Dendritic cell treated with granulocyte-macrophage colony-stimulating factor and Interleukin-4, amounts not matched to agents 40 ng/mL and 50 ng/mL, for 4 days (primary cell): ENCODE measurements at regions not wholly inside any gene's neighbourhood (a gene's known extent, or its start where the extent isn't known, plus 50 kb on each side); places are given as distances from the start of the nearest gene placed in this dataset.
"Not testable (repeated sequence)": the region's sequence is repeated elsewhere in the genome, so short reads cannot be mapped to it uniquely, and the experiment has no call there.

Experiments
- H3K27ac Mint-ChIP-seq: one replicate; pipeline ENCODE4 v1.8.0; 2022; ENCODE audit warnings: mild to moderate bottlenecking, mixed read lengths
- H3K27me3 Mint-ChIP-seq: one replicate; pipeline ENCODE4 v1.8.0; 2022; ENCODE audit warnings: mild to moderate bottlenecking, mixed read lengths
- H3K36me3 Mint-ChIP-seq: one replicate; pipeline ENCODE4 v1.8.0; 2022; ENCODE audit warnings: low read depth, mixed read lengths
- H3K4me1 Mint-ChIP-seq: one replicate; pipeline ENCODE4 v1.8.0; 2022; ENCODE audit warnings: low read depth, mixed read lengths
- H3K4me3 Mint-ChIP-seq: one replicate; pipeline ENCODE4 v1.8.0; 2022; ENCODE audit warnings: mild to moderate bottlenecking, moderate library complexity, mixed read lengths
- H3K9me3 Mint-ChIP-seq: one replicate; pipeline ENCODE4 v1.8.0; 2022; ENCODE audit warnings: mixed read lengths
- intact Hi-C: fragments of 100-400 bp; cut with micrococcal nuclease; formaldehyde crosslinking; loops from one replicate; pipeline ENCODE4 v1.15.0; 2022

DNA sequence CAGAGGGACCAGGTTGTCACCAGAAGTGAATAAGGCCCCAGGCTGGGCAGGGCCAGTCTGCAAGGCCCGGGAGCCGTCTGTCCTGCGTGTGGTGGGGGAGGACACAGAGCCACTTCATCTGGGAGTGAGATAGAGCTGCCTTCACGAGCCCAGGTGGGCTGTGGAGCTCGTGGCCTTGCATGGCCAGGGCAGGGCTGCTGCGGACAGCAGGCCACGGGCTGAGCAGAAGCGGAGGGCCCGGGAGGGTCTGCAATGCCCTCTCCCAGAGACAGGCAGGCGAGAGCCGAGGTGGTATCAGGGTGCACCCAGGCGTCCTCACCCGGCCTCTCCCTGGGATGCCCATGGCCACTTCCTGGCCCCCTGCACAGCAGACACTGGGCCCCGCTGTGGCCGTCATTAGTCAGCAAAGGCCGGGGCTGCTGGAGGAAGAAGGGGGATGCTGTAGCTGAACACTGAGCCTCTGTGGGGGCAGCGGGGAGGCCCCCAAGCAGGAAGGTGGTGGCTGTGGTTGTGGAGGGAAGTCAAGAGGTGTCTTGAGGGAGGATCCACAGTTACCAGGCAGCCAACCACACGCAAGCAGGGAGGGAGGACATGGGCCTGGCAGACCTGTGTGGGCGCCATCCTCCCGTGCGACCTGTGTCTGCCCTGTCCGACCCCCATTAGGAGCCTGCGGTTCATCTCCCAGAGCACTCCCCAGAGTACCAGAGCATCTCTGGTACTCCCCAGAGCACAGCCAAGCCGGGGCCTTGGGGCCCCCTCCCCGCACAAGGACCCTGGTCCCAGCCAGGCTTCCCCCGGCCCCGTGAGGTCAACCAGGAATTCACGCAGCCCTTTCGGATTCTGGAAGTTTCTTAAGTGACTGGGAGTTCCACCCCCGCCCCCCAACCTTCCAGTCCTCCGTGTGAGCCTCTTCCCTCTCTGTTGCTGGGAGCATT is 1109.5 kb downstream of the BRD1 start:
- H3K4me1 Mint-ChIP-seq: no peaks in the 10 kb centered on the region
- intact Hi-C loops: no loop called here
- no peaks in the 10 kb centered on the region for H3K27me3 Mint-ChIP-seq
- no peak overlapping the region for H3K27ac Mint-ChIP-seq
- no peaks in the 10 kb centered on the region for H3K36me3 Mint-ChIP-seq
- no peak overlapping the region for H3K4me3 Mint-ChIP-seq
- no peaks in the 10 kb centered on the region for H3K9me3 Mint-ChIP-seq

DNA sequence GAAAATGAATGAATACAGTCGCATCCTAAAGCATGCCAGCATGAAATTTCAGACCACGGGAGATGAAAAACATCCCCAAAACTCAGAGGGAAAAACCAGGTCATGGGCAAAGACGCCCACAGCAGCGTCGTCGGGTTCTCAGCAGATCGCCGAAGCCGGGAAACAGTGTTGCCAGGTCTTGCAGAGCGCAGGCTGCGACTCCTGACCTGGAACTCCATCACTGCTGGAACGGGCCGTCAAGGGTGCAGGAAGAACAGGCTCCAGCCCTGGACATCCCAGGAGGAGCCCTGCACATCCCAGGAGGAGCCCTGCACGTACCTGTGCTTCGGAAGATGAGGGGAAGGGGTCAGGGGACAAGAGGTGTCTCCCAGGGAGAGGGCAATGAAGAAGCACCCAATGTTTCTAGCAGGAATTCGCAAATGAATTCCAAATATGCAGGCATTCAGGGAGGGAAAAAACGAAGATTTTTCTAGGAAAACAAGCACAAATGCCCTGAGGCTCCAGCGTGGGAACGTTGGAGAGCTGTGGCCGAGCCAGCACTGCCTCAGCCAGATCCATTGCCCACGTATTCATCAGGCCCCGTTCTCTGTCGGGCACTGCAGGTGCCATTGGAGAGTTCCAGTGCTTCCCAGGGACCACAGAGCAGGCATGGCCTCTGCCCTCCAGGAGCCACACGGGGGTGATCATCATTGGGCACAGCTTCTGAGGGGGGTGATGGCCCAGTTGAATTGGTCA is 1110.4 kb downstream of the BRD1 start:
- Mint-ChIP-seq H3K4me3 (no peak overlapping the region), H3K27ac (no peak overlapping the region), H3K9me3 (no peaks in the 10 kb centered on the region), H3K36me3 (no peaks in the 10 kb centered on the region), H3K27me3 (no peaks in the 10 kb centered on the region), H3K4me1 (no peaks in the 10 kb centered on the region)
- intact Hi-C loops: no loop called here

DNA sequence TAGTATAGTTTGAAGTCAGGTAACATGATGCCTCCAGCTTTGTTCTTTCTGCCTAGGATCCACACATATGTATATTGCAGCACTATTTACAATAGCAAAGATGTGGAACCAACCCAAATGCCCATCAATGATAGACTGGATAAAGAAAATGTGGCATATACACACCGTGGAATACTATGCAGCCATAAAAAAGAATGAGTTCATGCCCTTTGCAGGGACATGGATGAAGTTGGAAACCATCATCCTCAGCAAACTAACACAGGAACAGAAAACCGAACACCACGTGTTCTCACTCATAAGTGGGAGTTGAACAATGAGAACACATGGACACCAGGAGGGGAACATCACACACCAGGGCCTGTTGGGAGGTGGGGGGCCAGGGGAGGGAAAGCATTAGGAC is 1111.5 kb downstream of the BRD1 start:
- intact Hi-C loops, H3K27ac Mint-ChIP-seq, H3K27me3 Mint-ChIP-seq, H3K4me1 Mint-ChIP-seq, H3K4me3 Mint-ChIP-seq, H3K9me3 Mint-ChIP-seq, H3K36me3 Mint-ChIP-seq: not testable (repeated sequence)

DNA sequence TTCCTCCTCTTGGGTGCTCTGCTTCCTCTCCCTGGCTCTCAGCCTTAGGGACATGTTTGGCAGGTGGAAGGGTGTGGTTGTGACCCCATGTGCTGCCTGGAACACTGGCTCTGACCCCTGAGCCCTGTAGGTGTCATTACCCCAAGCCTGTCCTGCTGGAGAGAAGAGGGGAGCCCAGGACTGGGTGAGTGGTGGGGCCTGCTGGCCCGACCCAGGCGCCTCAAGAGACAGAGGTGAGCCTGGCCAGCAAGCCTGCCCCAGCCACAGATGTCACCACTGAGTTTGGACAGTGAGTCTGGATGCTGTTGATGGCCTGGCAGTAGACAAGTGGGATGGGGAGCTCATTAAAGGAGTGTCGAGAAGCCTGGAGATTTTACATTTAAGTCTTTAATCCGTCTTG is 1112.2 kb downstream of the BRD1 start:
- H3K36me3 Mint-ChIP-seq: no peaks in the 10 kb centered on the region
- no peaks in the 10 kb centered on the region for H3K4me1 Mint-ChIP-seq
- no peak overlapping the region for H3K27ac Mint-ChIP-seq
- H3K9me3 Mint-ChIP-seq: no peaks in the 10 kb centered on the region
- H3K27me3 Mint-ChIP-seq: no peaks in the 10 kb centered on the region
- intact Hi-C loops: no loop called here
- H3K4me3 Mint-ChIP-seq: no peak overlapping the region

DNA sequence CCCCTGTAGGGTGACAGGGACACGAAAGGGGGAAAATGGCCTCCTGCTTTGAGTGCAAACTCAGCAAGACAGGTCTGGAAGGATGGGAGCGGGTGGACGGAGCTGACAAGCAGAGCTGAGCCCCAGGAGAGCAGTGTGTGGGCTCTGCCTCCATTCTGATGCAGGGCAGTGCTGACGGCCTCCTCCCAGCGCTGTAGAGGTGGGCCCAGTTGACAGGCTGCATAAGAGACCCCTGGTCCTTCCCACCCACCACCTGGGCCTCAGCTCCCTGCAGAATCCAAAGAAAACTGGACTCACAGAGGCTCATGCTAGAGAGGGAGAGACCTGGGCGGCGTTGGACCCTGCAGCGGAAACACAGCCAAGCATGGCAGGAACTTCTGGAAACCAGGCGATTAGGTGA is 1113.4 kb downstream of the BRD1 start:
- no peaks in the 10 kb centered on the region for H3K27me3 Mint-ChIP-seq
- H3K9me3 Mint-ChIP-seq: no peaks in the 10 kb centered on the region
- H3K4me1 Mint-ChIP-seq: no peaks in the 10 kb centered on the region
- intact Hi-C loops: no loop called here
- H3K27ac Mint-ChIP-seq: no peak overlapping the region
- no peak overlapping the region for H3K4me3 Mint-ChIP-seq
- no peaks in the 10 kb centered on the region for H3K36me3 Mint-ChIP-seq

DNA sequence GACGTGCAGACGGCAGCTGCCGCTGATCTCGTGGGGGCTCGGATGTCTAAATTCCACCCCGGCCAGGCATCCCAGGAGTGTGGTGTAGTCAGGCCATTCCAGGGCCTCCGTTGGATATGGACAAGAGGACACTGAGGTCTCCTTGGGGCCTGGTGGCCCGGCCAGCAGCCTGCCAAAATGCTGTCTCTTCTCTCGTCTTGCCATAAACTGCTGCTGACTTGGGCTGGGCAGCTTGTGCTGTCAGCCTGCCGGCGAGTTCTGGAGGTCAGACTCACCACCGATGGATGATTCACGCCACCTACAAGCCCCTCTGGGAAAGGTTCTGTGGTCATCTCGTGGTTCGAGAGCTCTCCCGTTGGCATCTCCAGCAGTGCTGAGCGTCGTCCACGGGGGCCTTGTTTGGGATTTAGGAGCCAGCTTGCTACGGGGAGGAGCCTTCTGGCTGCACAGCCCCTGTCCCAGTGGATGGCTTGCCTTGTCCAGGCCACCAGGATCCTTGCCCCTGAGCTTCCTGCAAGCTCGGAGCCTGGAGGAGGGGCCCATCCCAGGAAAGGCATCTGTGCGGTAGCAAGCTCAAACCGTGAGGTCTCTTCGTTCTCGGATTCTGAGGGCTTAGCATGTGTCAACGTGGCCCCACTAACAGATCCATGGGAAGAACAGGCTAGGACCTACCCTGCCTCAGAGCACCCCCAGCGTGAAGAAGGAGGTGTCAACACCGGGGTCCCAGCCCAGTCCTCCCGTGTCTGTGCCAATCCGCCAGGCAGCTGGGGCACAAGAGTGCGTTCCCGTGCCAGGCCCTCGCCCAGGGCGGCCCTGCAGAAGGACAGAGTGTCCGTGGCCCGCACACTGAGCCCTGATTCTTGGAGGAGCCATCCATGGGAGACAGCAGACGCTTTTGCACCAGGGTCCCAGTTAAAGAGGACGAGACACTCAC is 1114.1 kb downstream of the BRD1 start:
- no peaks in the 10 kb centered on the region for H3K36me3 Mint-ChIP-seq
- no peak overlapping the region for H3K4me3 Mint-ChIP-seq
- no peak overlapping the region for H3K27ac Mint-ChIP-seq
- no peaks in the 10 kb centered on the region for H3K9me3 Mint-ChIP-seq
- intact Hi-C loops: no loop called here
- no peaks in the 10 kb centered on the region for H3K27me3 Mint-ChIP-seq
- H3K4me1 Mint-ChIP-seq: no peaks in the 10 kb centered on the region

DNA sequence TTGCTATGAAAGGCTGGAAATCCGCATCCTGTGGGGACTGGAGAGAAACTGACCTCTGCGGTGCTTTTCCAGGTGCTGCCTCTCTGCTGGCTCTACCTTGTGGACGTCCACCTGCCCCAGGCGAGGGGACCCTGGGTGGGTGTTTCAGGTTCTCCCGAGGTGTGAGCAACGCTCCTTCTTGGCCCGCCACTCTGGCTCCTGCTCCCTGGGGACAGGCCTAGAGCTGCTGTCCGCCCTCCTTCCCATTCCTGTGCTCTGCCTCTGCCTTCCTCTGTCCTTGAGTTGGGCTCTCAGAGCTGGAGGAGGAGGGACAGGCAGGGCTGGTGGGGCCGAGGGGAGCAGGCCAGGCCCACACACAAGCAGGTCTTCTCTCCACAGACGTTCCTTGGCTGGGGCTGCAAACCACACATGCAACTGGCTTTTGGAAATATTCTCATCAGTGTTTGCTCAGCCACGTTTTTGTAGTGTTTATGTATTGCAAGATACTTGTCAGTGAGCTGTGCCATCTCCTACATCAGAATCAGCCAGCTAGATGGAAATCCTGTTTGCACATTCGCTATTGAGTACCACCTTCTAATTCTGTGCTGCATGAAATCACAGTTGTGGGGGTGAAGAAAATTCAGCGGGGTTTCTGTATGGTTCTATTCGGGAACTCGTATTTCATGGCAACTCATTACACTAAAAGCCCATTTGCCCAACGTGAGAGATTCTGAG is 1115.0 kb downstream of the BRD1 start:
- Mint-ChIP-seq H3K4me3 (no peak overlapping the region), H3K9me3 (no peaks in the 10 kb centered on the region), H3K4me1 (no peaks in the 10 kb centered on the region), H3K27me3 (no peaks in the 10 kb centered on the region), H3K36me3 (no peaks in the 10 kb centered on the region), H3K27ac (no peak overlapping the region)
- intact Hi-C loops: no loop called here

DNA sequence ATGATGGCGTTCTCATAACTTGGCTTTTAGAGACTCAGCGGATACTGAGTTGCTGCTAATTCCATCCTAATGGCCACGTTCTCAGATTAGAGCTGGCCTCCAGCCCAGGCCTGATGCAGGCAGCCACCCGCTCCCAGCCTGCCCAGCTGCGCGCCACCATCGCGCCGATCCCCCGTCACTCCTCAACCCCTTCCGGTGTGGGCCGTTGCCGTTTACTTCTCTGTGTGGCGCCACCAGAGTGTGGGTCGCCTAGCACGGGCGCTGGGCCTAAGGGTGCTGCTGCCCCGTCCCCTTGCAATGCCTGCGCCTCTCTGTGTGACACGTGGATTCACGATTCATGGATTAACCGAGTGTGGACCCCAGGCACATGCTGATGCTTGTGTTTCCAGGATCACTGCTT is 1116.0 kb downstream of the BRD1 start:
- no peak overlapping the region for H3K27ac Mint-ChIP-seq
- intact Hi-C loops: no loop called here
- H3K4me3 Mint-ChIP-seq: no peak overlapping the region
- no peaks in the 10 kb centered on the region for H3K9me3 Mint-ChIP-seq
- H3K36me3 Mint-ChIP-seq: no peaks in the 10 kb centered on the region
- no peaks in the 10 kb centered on the region for H3K4me1 Mint-ChIP-seq
- no peaks in the 10 kb centered on the region for H3K27me3 Mint-ChIP-seq

DNA sequence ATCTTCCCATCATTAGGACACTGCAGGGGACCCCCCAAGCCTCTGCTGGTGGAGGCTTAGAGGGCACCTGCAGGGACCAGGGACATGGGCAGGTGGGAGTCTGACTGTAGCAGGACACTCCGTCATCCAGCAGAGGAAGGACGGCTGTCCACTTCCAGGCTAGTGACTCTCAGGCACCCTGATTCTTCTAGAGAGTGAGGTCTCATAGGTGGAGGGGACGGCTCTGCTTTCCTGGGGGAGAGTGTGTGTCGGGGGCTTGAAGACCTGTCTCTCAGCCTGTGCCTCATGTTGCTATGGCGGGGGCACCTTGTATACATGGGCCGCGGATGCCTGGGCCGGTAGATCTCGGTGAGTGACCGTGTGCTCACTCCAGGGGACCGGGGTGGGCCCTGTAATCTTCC is 1116.6 kb downstream of the BRD1 start:
- Mint-ChIP-seq H3K9me3 (no peaks in the 10 kb centered on the region), H3K36me3 (no peaks in the 10 kb centered on the region), H3K27ac (no peak overlapping the region), H3K4me3 (no peak overlapping the region), H3K27me3 (no peaks in the 10 kb centered on the region), H3K4me1 (no peaks in the 10 kb centered on the region)
- intact Hi-C loops: no loop called here

DNA sequence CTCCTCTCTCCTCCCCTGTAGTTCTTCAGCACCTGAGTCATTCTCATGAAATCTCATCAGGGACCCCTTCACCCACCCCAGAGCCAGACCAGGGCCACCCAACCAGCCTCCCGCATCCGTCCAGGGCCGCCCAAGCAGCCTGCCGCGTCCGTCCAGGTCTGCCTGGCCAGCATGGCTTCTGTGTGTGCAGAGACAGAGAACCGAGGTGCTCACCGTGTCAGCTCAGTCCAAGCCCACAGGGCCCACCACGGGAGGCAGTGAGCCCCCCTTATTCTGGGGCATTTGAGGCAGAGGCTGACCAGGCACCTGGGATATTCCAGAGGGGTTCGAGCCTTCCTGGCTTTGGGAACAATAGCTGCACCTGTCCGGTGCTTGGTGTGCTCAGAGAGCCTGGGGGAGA is 1117.3 kb downstream of the BRD1 start:
- Mint-ChIP-seq H3K4me3 (no peak overlapping the region), H3K4me1 (no peaks in the 10 kb centered on the region), H3K27me3 (no peaks in the 10 kb centered on the region), H3K27ac (no peak overlapping the region), H3K36me3 (no peaks in the 10 kb centered on the region), H3K9me3 (no peaks in the 10 kb centered on the region)
- intact Hi-C loops: no loop called here

DNA sequence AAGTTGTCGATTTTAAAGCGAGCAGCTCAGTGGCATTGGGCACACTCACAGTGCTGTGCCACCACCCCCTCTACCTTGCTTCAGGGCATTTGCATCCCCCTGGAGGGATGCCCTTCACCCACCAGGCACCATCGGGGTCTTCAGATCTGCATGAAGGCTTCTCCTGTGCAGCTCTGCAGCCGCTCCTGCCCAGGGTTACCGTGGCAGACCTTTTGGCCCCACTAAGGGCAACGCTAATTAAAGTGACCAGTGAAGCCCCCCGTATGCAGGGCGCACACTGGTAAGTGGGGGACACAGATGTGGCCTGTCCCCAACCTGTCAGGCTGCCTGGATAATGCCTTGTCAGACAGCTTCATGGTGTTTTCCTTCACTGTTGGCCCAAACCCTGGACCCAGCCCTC is 1117.7 kb downstream of the BRD1 start:
- Mint-ChIP-seq H3K36me3 (no peaks in the 10 kb centered on the region), H3K27ac (no peak overlapping the region), H3K4me3 (no peak overlapping the region), H3K9me3 (no peaks in the 10 kb centered on the region), H3K4me1 (no peaks in the 10 kb centered on the region), H3K27me3 (no peaks in the 10 kb centered on the region)
- intact Hi-C loops: no loop called here

DNA sequence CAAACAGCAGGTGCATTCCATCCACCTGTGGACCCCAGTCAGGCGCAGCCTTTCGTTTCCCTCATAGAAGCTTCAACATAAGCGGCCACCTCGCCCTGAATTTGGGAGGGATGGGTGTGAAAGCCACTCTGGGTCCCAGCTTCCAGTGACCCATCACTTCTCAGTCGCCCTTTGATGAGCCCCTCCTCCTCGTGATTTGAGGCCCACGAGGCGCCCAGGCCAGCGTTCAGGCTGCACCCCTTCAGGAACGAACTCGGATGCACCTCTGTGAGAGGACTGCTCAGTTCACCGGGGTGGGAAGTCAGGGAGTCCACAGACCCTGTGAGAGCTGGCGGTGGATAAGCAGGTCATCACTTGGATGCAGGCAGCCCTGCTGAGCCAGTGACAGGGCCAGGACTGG is 1118.2 kb downstream of the BRD1 start:
- Mint-ChIP-seq H3K4me3 (no peak overlapping the region), H3K27ac (no peak overlapping the region), H3K4me1 (no peaks in the 10 kb centered on the region), H3K9me3 (no peaks in the 10 kb centered on the region), H3K27me3 (no peaks in the 10 kb centered on the region), H3K36me3 (no peaks in the 10 kb centered on the region)
- intact Hi-C loops: no loop called here

DNA sequence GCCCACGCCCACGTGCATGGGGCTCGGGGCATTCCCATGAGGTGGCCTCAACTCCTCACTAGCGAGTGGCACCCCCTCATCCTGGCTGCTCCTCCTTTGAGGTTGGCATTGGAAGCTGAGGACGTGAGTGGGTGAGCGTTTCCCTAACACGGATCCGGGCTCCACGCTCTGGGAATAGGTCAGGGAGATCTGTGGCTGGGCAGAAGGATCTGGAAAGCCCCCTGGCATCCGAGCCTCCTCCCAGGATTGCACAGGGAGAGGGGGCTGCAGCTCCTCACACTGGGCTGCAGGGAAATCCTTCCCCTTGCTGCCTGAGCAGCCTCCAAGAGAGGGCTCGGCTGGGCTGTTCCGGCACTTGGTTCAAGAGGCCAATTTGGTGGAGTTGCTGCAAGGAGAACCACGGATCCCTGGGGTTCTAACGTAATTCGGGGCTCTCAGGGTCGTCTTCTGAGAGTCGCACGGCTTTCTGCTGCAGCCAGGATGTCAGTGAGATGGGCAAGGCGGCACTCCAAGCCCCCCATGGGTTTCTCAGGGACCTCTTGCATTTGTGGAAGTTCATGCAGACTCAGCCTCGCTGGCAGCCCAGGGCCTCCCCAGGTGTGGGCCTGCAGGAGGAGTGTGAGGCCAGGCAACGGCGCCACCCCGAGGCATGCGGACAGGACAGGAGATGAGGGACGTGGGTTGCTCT is 1119.0 kb downstream of the BRD1 start:
- Mint-ChIP-seq H3K27ac (no peak overlapping the region), H3K9me3 (no peaks in the 10 kb centered on the region), H3K4me1 (no peaks in the 10 kb centered on the region), H3K27me3 (no peaks in the 10 kb centered on the region), H3K4me3 (no peak overlapping the region), H3K36me3 (no peaks in the 10 kb centered on the region)
- intact Hi-C loops: no loop called here
